Thoracic aorta (tissue), 2 donors: ENCODE measurements at regions not wholly inside any gene's neighbourhood (a gene's known extent, or its start where the extent isn't known, plus 50 kb on each side); places are given as distances from the start of the nearest gene placed in this dataset.

Experiments
- ATAC-seq: fragments of 150-250 bp; one replicate; pipeline ENCODE4 v1.8.0; 2017; ENCODE audit warnings: low read depth; ENCODE audit not compliant: insufficient number of reproducible peaks, low FRiP score
- DNase-seq: peaks from one replicate; pipeline ENCODE4 v3.0.0-alpha.2; 2020; ENCODE audit warnings: low spot score
- H3K27ac ChIP-seq, 2 donors: fragments of 200-600 bp; sonication (generic); 1 replicate in 1 of 2; 2 replicates in 1 of 2; pipeline ENCODE4 v1.5.1; 2016; ENCODE audit warnings: mild to moderate bottlenecking in 2 of 2, moderate library complexity in 2 of 2
- H3K27me3 ChIP-seq: fragments of 200-600 bp; sonication (generic); replicated peaks from 2 replicates; pipeline ENCODE4 v1.6.0; 2016; ENCODE audit warnings: mild to moderate bottlenecking; ENCODE audit not compliant: insufficient read depth
- H3K36me3 ChIP-seq: fragments of 200-600 bp; sonication (generic); one replicate; pipeline ENCODE4 v1.5.1; 2016
- H3K4me1 ChIP-seq, 2 donors: fragments of 200-600 bp; sonication (generic); 1 replicate in 1 of 2; 2 replicates in 1 of 2; pipeline versions ENCODE4 v1.5.1 to v1.6.0; 2016; ENCODE audit warnings: low read depth in 2 of 2, mild to moderate bottlenecking in 1 of 2; ENCODE audit not compliant: control insufficient read depth in 1 of 2
- H3K4me3 ChIP-seq: fragments of 200-600 bp; sonication (generic); 2 replicates; pipeline ENCODE4 v1.5.1; 2016; ENCODE audit warnings: mild to moderate bottlenecking
- H3K9me3 ChIP-seq: fragments of 200-600 bp; sonication (generic); 2 replicates; pipeline ENCODE4 v1.5.1; 2016
- TF ChIP-seq, protein P1 (sequence below): fragments of 200-600 bp; sonication (generic); IDR thresholded peaks from one replicate; pipeline ENCODE4 v1.5.1; 2019; ENCODE audit warnings: antibody characterized with exemption

DNA sequence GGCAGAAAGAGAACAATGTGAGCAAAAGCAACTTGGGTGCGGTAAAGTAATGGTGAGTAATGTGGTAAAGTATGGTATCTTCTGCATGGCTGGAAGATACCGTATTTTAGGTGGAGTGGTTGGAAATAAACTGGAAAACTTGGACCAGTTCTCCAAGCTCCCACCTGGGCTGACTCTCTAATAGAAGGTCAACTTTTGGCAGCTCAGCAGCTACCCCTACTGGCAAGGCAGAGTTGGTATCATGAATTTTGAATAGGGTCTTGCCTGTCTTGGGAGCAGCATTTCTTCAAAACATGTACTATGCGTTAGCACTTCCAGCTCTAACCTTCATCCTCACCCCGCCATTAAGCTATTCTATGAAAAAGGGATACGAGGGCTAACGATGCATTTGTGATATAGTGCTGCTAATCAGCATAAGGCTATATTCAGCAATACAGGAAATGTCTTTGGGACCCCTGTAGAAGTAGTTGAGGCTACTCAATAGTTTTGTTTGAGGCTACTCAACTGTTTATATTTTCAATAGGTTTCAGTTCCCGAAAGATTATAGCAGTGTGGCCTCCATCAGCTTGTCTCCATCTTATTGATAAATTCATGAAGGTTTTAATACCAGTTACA is 276.3 kb upstream of the FAR2 start:
- no peak for ATAC-seq
- H3K4me3 ChIP-seq = no peak overlapping the region
- H3K9me3 ChIP-seq = no peaks in the 10 kb centered on the region
- peaks cover 9 to 12% of the 10 kb centered on the region in 2 donors for H3K4me1 ChIP-seq
- no peak overlapping the region for H3K27ac ChIP-seq
- no peaks in the 10 kb centered on the region for H3K27me3 ChIP-seq
- H3K36me3 ChIP-seq = no peaks in the 10 kb centered on the region
- TF ChIP-seq, protein P1, sequence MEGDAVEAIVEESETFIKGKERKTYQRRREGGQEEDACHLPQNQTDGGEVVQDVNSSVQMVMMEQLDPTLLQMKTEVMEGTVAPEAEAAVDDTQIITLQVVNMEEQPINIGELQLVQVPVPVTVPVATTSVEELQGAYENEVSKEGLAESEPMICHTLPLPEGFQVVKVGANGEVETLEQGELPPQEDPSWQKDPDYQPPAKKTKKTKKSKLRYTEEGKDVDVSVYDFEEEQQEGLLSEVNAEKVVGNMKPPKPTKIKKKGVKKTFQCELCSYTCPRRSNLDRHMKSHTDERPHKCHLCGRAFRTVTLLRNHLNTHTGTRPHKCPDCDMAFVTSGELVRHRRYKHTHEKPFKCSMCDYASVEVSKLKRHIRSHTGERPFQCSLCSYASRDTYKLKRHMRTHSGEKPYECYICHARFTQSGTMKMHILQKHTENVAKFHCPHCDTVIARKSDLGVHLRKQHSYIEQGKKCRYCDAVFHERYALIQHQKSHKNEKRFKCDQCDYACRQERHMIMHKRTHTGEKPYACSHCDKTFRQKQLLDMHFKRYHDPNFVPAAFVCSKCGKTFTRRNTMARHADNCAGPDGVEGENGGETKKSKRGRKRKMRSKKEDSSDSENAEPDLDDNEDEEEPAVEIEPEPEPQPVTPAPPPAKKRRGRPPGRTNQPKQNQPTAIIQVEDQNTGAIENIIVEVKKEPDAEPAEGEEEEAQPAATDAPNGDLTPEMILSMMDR = no peak
- DNase-seq = no peak

- Histone ChIP-seq H3K36me3 (no peaks in the 10 kb centered on the region), H3K9me3 (no peaks in the 10 kb centered on the region), H3K27me3 (no peaks in the 10 kb centered on the region), H3K4me1 (peaks cover 9 to 12% of the 10 kb centered on the region in 2 donors), H3K27ac (no peak overlapping the region), H3K4me3 (no peak overlapping the region)
- TF ChIP-seq, protein P1 = no peak
- no peak for ATAC-seq
- DNase-seq = no peak
These were observed 274.3 kb upstream of the FAR2 start for GRCh38 chr12:28874758-28875157.

GRCh38 chr12:28876196-28876798 is 272.8 kb upstream of the FAR2 start:
- Histone ChIP-seq H3K27ac (no peak overlapping the region), H3K36me3 (no peaks in the 10 kb centered on the region), H3K4me1 (peaks cover 9 to 12% of the 10 kb centered on the region in 2 donors), H3K9me3 (no peaks in the 10 kb centered on the region), H3K27me3 (no peaks in the 10 kb centered on the region), H3K4me3 (no peak overlapping the region)
- ATAC-seq = no peak
- TF ChIP-seq, protein P1 = no peak
- no peak for DNase-seq

DNA sequence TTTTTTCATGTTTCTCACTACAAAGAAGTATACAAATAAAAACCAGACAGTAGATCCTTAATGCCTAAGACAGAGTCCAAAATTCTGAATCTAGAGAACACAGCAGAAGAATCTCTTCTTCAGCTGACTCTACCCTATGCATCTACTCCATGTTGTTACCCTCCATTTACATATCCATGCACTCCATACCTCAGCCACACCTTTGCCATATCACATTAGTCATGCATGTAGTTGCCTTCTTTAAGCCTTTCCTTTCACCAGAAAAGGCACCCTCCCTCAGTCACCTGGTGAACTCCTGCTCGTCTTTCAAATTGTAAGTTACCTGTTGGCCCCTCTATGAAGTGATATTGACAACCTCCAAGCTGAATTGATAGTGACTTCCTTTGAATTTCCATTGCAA is 271.2 kb upstream of the FAR2 start:
- ATAC-seq (no peak), DNase-seq (no peak)
- TF ChIP-seq, protein P1 = no peak
- no peak overlapping the region for H3K4me3 ChIP-seq
- no peaks in the 10 kb centered on the region for H3K36me3 ChIP-seq
- H3K9me3 ChIP-seq = no peaks in the 10 kb centered on the region
- peaks cover 9 to 12% of the 10 kb centered on the region in 2 donors for H3K4me1 ChIP-seq
- H3K27ac ChIP-seq = no peak overlapping the region
- no peaks in the 10 kb centered on the region for H3K27me3 ChIP-seq

DNA sequence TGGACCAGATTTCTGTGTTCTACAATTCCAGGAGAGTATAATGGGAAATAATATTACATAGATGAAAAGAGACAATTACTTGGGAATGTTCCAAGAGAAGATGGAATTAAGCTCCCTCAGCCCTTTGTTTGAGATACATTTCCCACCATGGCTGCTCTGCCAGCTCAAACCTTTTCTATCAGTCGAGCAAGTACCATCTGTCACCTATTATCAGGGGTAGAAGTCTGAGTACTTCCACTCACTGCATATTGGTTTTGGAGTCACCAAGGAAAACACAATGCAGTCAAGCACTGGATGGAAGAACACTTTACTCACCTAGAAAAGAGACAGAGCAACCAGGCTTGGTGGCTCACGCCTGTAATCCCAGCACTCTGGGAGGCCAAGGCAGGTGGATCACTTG is 270.4 kb upstream of the FAR2 start:
- Histone ChIP-seq H3K4me1 (peaks cover 9 to 12% of the 10 kb centered on the region in 2 donors), H3K27me3 (no peaks in the 10 kb centered on the region), H3K27ac (no peak overlapping the region), H3K4me3 (no peak overlapping the region), H3K36me3 (no peaks in the 10 kb centered on the region), H3K9me3 (no peaks in the 10 kb centered on the region)
- ATAC-seq (no peak), DNase-seq (no peak)
- TF ChIP-seq, protein P1 = no peak
